KOPT-K1 (cell line): ENCODE measurements at regions not wholly inside any gene's neighbourhood (a gene's known extent, or its start where the extent isn't known, plus 50 kb on each side); places are given as distances from the start of the nearest gene placed in this dataset.

Experiments used
- H3K27ac ChIP-seq: fragments of 200-600 bp; sonication (generic); 2 replicates; pipeline ENCODE4 v1.5.1; 2016; ENCODE audit warnings: antibody characterized with exemption, mild to moderate bottlenecking, low read depth, low read length; ENCODE audit not compliant: poor library complexity, severe bottlenecking
- H3K36me3 ChIP-seq: fragments of 200-600 bp; sonication (generic); 2 replicates; pipeline ENCODE4 v1.5.1; 2017; ENCODE audit warnings: antibody characterized with exemption, mild to moderate bottlenecking, low read length, moderate library complexity; ENCODE audit not compliant: insufficient read depth
- H3K9me3 ChIP-seq: fragments of 200-600 bp; sonication (generic); 2 replicates; pipeline ENCODE4 v1.5.1; 2017; ENCODE audit warnings: antibody characterized with exemption, low read length, mild to moderate bottlenecking; ENCODE audit not compliant: insufficient read depth, poor library complexity, severe bottlenecking

DNA sequence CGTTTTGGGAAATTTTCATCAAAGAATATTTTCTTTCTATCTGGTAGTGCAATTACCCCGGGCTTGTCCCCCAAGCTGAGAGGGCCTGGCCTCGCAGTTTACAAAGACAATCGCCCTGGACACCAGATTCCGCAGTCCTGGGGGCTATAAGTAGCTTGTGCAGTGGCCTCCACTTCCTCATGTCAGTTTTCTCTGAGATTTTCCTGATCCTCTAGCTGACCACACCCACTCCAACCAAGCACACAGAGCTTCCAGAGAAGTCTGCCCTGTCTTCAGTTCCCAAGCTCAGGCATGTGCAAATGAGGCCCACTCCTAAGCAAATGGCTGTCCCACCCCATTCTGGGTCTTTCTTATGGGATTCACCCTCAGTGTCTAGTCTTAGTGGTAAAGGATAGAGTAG lies 245.3 kb downstream of the MAFB start:
- Histone ChIP-seq H3K27ac (no peak overlapping the region), H3K9me3 (no peaks in the 10 kb centered on the region), H3K36me3 (no peaks in the 10 kb centered on the region)

DNA sequence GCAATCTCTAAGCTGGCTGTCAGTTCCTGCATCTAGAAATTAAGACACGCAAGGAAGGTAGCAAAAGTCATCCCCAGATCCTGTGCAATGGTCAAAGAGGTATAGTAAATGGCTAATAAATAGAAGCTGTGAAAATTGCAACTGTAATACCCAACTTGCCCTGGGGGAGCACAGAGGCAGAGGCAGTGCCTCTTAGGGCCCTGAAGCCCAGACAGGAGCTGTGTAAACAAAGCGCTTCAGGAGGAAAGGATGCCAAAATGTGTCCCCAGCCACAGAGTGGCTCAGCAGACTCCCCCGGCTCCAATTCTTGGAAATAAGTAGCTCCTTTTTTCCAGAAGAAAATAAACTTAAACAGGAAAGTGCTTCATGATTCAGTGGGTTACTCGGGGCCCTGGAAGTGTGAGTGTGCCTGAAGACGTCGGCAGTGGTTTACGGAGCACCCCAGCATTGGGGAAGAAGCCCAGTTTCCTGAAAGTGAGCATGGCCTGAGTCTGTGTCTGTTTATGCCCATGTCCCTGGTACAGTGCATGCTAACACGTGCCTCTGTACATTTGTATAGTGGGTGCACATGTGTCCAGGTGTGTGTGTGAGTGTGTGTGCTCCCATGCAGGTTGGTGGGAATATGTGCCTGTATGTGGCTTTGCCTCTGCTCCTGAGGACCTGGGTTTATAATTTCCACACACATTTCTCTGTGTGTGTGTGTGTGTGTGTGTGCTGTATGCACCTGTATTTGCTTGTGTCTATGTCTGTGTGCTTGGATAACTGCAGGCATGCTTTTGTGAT lies 246.7 kb downstream of the MAFB start:
- no peak overlapping the region for H3K27ac ChIP-seq
- no peaks in the 10 kb centered on the region for H3K36me3 ChIP-seq
- no peaks in the 10 kb centered on the region for H3K9me3 ChIP-seq

DNA sequence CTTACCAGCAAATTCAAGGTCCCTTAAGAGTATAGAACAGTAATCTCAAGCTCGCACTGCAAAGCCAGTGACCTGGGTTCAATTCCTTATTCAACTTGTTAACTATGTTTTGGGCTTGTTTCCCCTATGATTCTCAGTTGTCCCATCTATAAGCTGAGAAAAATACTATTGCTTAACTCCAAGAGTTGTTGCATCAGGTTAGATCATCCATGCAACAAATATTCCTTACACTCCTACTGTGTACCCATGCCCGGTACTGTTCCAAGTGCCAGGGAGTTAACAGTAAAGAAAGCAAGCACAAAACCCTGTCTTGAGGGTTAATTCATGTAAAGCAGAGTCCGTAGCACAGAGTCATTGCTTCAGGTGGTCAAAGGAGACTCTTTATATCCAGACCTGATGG lies 247.3 kb downstream of the MAFB start:
- no peaks in the 10 kb centered on the region for H3K36me3 ChIP-seq
- no peaks in the 10 kb centered on the region for H3K9me3 ChIP-seq
- no peak overlapping the region for H3K27ac ChIP-seq

DNA sequence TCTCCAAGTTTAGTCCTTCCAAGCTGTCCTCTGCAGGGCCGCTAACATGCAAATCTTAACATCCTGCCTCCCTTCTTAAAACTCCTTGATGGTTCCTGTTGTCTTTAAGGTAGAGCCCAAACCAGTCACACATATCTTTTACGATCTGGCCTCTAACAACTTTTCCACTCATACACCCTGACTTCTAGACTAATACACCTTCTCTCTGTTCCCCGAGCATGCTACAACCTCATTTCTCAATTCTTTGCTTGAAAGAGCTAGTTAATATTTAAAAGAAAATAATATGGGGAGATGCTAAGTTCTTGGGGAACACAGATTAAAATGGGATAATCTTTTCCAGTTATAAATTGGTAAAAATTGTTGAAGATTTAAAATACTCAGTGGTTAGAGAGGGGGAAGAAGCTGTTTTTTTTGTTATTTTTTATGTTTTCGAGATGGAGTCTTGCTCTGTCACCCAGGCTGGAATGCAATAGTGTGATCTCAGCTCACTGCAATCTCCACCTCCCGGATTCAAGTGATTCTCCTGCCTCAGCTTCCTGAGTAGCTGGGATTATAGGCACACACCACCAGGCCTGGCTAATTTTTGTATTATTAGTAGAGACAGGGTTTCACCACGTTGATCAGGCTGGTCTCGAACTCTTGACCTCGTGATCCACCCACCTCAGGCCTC lies 250.7 kb downstream of the MAFB start:
- H3K27ac ChIP-seq, result no peak overlapping the region
- H3K36me3 ChIP-seq, result no peaks in the 10 kb centered on the region
- no peaks in the 10 kb centered on the region for H3K9me3 ChIP-seq

DNA sequence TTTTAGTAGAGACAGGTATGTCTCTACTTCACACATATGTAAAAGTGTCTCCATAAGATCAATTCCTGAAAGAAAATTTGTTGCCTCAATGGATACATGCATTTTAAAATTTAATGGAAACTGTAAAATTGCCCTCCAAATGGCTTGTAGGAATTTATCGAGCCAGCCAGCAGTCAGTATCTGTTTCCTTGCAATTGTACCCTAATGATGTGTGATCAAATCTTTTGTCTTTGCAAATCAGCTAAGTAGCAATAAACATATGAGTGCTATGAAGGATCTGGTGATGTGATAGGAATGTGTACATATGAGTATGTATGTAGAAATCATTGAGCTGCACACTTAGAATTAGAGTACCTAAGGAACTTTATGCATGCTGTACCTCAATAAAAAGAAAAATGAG lies 253.0 kb downstream of the MAFB start:
- no peaks in the 10 kb centered on the region for H3K9me3 ChIP-seq
- no peak overlapping the region for H3K27ac ChIP-seq
- no peaks in the 10 kb centered on the region for H3K36me3 ChIP-seq

DNA sequence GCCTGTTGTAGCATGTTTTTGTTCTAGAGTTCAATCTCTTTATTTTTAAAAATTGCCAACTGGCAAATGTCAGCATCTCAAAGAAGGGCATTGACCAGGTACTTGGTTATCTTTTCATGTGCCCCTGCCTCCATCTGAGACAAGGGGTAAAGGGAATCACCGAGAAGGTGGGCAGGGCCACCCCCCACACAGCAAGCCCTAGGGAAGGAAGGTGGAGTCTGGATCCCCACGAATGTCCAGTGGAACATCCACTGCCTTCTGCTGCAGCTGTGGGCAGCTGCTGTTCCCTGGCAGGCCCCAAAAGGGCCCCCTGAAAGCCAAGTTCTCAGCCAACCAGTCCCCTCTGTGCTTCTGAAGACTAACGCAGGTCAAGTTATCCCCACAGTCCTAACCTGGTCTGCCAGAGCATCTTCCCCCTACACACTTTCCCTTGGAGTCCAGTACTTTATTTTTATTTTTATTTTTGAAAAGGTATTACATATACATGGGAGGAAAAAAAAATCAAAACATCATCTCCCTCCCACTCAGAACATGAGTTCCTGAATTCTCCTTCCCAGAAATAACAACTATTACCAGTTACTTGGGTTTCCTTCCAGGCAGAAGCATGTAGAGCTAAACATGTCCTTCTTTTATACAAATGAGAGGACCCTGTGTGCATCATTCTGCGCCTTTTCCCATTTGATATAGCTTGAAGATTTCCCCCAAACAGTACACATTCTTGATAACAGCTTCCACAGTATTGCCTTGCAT lies 253.7 kb downstream of the MAFB start:
- Histone ChIP-seq H3K36me3 (no peaks in the 10 kb centered on the region), H3K27ac (no peak overlapping the region), H3K9me3 (no peaks in the 10 kb centered on the region)

DNA sequence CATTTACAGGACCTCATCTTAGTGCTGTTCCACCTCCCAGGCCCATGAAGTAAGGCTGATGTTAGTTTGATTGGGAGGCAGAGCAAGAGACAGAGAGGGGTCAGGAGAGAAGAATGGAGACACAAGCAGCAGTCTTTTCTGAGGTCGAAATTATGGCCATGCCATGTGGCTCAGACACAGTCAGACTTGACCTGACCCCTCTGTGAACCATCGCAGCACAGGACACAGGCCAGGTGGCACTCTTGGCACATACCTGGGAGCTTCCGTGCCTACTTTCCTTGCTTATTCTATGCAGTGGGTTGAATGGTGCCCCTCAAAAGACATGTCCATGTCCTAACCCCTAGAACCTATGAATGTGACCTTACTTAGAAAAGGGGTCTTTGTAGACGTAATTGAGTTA lies 254.9 kb downstream of the MAFB start:
- Histone ChIP-seq H3K36me3 (no peaks in the 10 kb centered on the region), H3K9me3 (no peaks in the 10 kb centered on the region), H3K27ac (no peak overlapping the region)

DNA sequence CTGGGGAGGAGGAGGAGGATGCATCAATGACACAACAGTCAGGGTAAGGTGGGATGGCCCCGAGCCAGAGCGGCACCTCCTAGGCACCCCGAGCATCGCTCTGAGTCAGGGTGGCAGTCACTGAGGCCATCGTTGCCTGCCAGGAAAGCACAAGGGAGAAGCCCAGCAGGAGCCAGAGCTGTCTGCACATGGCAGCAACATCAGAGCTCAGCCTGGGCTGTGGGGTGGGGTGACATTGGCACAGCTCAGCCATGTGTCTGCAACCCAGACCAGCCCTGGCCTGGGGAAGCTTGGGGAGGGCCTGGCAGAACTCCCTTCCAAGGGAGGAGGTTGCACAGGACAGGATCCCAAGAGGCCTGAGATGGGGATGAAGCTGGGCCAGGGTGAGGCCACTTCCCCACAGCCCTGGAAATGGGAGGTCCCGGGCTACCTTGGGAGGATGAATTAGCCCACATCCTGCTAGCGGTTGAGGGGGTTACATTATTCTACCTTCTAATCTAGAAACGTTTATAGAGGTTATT lies 255.6 kb downstream of the MAFB start:
- no peaks in the 10 kb centered on the region for H3K36me3 ChIP-seq
- no peaks in the 10 kb centered on the region for H3K9me3 ChIP-seq
- no peak overlapping the region for H3K27ac ChIP-seq

DNA sequence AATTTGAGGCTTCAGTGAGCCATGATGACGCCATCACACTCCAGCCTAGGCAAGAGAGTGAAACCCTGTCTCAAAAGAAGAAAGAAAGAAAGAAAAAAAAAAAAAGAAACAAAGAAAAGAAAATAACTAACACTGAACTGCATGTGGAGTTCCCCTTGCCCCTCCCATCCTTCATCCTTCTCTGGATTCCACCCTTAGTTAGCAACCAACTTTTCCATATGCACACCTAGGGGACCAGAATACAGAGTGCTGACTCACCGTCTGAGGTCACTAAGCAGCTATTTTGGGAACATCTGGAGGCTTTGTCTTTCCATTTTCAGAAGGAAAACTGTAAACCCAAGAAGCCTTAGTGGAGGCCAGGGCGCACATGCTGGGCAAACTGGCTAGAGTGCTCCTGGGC lies 257.4 kb downstream of the MAFB start:
- H3K27ac ChIP-seq, result no peak overlapping the region
- H3K36me3 ChIP-seq, result no peaks in the 10 kb centered on the region
- no peaks in the 10 kb centered on the region for H3K9me3 ChIP-seq

DNA sequence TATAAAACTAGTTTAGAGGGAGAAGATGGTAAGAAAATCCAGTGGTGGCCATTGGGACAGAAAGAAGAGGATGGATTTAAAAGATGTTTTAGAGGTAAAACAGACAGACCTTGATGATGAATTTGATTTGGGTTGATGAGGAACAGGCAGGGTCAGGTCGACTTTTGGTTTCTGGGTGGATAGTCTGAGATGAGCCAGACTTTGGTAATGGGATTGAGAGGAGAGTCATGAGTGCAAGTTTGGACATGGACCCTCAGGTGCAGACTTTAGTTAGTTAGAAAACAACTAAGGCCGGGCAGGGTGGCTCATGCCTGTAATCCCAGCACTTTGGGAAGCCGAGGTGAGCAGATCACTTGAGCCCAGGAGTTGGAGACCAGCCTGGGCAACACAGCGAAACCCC lies 257.9 kb downstream of the MAFB start:
- Histone ChIP-seq H3K36me3 (no peaks in the 10 kb centered on the region), H3K27ac (no peak overlapping the region), H3K9me3 (no peaks in the 10 kb centered on the region)

DNA sequence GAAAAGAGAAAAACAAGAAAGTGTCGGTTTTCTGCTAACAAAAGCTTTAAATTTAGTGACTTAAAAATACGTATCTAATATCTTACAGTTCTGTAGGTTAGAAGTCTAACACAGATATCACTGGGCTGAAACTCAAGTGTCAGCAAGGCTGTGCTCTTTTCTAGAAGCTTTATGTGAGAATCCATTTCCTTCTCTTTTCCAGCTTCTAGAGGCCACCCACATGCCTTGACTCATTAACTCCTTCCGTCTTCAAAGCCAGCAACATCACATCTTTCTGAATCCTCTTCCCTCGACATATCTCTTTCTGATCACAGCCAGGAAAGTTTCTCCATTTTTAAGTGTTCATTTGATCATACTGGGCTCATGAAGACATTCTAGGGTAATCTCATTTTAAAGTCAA lies 262.0 kb downstream of the MAFB start:
- Histone ChIP-seq H3K36me3 (no peaks in the 10 kb centered on the region), H3K9me3 (no peaks in the 10 kb centered on the region), H3K27ac (no peak overlapping the region)

DNA sequence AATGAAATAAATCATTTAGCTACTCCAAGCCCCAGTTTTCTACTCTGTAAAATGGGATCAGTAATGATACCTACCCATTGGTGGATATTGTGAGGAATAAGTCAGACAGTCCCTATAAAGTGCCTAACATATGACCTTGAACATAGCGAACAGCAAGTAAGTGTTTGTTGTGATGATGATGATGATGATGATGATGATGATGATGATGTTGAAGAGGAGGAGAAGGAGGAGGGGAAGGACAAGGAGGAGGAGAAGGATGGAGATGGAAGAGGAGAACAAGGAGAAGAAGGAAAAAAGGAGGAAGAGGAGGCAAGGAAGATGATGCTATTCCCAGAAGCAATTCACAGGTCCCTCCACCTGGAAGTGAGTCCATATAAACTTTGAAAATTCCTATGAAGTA lies 264.3 kb downstream of the MAFB start:
- no peaks in the 10 kb centered on the region for H3K9me3 ChIP-seq
- H3K27ac ChIP-seq, result no peak overlapping the region
- H3K36me3 ChIP-seq, result no peaks in the 10 kb centered on the region

DNA sequence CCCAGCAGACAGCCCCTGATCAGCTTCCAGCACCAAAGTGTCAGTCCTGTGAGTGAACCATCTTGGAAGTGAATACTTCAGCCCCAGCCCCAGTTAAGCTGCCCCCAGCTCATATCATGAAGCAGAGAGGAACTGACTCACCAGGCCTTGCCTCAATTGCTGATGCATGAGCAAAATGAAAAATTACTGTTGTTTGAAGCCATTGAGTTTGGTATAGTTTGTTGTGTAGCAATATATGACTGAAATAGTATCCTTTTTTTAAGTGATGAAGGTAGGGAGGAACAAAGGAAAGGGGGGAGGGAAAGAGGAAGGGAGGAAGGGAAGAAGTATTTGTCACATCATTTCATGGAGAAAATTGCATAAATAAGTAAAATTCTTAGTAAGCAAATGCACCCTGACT lies 266.4 kb downstream of the MAFB start:
- H3K36me3 ChIP-seq, result no peaks in the 10 kb centered on the region
- H3K27ac ChIP-seq, result no peak overlapping the region
- no peaks in the 10 kb centered on the region for H3K9me3 ChIP-seq

DNA sequence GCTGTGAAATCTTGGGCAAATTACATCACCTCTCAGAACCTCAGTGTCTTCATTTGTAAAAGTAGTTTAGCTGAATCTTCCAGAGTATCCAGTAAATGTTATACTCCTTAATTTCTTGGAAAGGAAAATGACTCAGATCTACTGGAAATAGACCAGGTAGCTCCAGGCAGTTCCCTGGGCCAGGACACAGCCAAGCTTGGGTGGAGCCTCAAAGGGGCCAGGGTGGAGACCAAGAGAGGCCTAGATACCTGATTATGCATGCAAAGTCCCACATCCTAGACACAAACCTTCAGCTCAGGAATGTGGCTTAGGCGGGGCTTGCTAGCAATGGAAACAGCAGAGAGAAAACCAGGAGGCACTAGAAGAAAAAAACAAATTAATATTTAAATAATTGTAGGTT lies 272.8 kb downstream of the MAFB start:
- no peaks in the 10 kb centered on the region for H3K36me3 ChIP-seq
- no peak overlapping the region for H3K27ac ChIP-seq
- H3K9me3 ChIP-seq, result peaks cover 12% of the 10 kb centered on the region

DNA sequence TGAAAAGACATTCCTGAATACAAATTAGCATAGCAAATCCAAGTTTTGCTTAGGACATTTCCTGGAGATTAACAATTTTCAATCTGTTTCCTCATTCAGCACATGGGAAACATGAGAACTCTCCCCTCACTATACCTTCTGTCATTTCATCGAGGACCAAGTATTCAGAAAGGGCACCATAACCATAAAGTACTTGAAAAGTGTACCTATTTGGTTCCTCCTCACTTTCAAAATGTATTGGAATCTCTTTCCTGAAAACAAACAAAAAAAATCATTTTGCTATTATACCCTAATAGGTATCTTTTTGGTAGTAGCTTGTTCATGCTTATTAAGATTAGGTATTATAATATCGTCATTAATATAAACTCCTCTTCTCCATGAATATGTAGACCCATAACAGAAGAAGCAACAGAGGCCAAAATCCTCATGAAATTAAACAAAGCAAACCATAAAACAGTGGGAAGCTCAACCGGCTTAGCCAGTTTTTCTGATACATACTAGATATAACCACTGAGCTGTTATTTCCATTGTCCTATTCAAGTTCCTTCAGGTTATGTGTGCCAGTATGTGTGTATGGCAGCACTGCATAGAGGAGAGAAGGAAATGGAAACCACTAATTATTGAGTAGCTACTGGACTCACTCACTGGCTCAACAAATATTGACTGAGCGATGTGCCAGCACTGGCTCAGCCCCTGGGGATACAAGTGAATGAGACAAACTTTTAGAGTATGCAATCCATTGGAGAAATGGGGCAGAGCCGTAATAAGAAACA lies 274.0 kb downstream of the MAFB start:
- Histone ChIP-seq H3K27ac (no peak overlapping the region), H3K9me3 (peaks cover 12% of the 10 kb centered on the region)

More for the DNA sequence above, 274.0 kb downstream of the MAFB start:
- H3K36me3 ChIP-seq, result no peaks in the 10 kb centered on the region
